Neuron (in vitro differentiated cells): ENCODE measurements at regions not wholly inside any gene's neighbourhood (a gene's known extent, or its start where the extent isn't known, plus 50 kb on each side); places are given as distances from the start of the nearest gene placed in this dataset.

ENCODE experiments used
- H2AFZ ChIP-seq: one replicate; pipeline ENCODE4 v1.6.1; 2013; ENCODE audit warnings: low read depth, mild to moderate bottlenecking, inconsistent platforms, low read length, moderate library complexity
- H3K27me3 ChIP-seq: one replicate; pipeline ENCODE4 v1.6.1; 2013; ENCODE audit warnings: low read length; ENCODE audit not compliant: insufficient read depth
- H3K36me3 ChIP-seq: one replicate; pipeline ENCODE4 v1.6.1; 2013; ENCODE audit warnings: low read length; ENCODE audit not compliant: insufficient read depth
- H3K4me1 ChIP-seq: one replicate; pipeline ENCODE4 v1.6.1; 2013; ENCODE audit warnings: low read length; ENCODE audit not compliant: insufficient read depth
- H3K4me3 ChIP-seq: 2 replicates; pipeline ENCODE4 v1.5.1; 2013; ENCODE audit warnings: mild to moderate bottlenecking, low read length, moderate library complexity
- H3K9me3 ChIP-seq: one replicate; pipeline ENCODE4 v1.6.1; 2013; ENCODE audit warnings: low read length

- Histone ChIP-seq H3K9me3 (no peaks in the 10 kb centered on the region), H2AFZ (no peak overlapping the region), H3K27me3 (no peaks in the 10 kb centered on the region), H3K4me3 (no peak overlapping the region), H3K36me3 (no peaks in the 10 kb centered on the region), H3K4me1 (no peaks in the 10 kb centered on the region)
Measured at GRCh38 chr12:92224685-92225331, 79.2 kb upstream of the BTG1 start.

- Histone ChIP-seq H2AFZ (no peak overlapping the region), H3K9me3 (no peaks in the 10 kb centered on the region), H3K4me1 (no peaks in the 10 kb centered on the region), H3K36me3 (no peaks in the 10 kb centered on the region), H3K27me3 (no peaks in the 10 kb centered on the region), H3K4me3 (no peak overlapping the region)
Measured at GRCh38 chr12:92223481-92223880, 77.8 kb upstream of the BTG1 start.

- no peaks in the 10 kb centered on the region for H3K4me1 ChIP-seq
- no peaks in the 10 kb centered on the region for H3K36me3 ChIP-seq
- H3K27me3 ChIP-seq, result no peaks in the 10 kb centered on the region
- H2AFZ ChIP-seq, result no peak overlapping the region
- no peaks in the 10 kb centered on the region for H3K9me3 ChIP-seq
- no peak overlapping the region for H3K4me3 ChIP-seq
Measured at GRCh38 chr12:92221656-92222315, 76.1 kb upstream of the BTG1 start.

GRCh38 chr12:92218394-92219077 lies 72.9 kb upstream of the BTG1 start:
- Histone ChIP-seq H3K27me3 (no peaks in the 10 kb centered on the region), H3K9me3 (no peaks in the 10 kb centered on the region), H3K4me3 (no peak overlapping the region), H2AFZ (no peak overlapping the region), H3K36me3 (no peaks in the 10 kb centered on the region), H3K4me1 (no peaks in the 10 kb centered on the region)

- Histone ChIP-seq H3K4me3 (no peak overlapping the region), H2AFZ (no peak overlapping the region), H3K9me3 (no peaks in the 10 kb centered on the region), H3K27me3 (no peaks in the 10 kb centered on the region), H3K4me1 (no peaks in the 10 kb centered on the region), H3K36me3 (no peaks in the 10 kb centered on the region)
Measured at GRCh38 chr12:92216092-92216491, 70.4 kb upstream of the BTG1 start.

GRCh38 chr12:92215358-92215757 lies 69.7 kb upstream of the BTG1 start:
- Histone ChIP-seq H2AFZ (no peak overlapping the region), H3K4me1 (no peaks in the 10 kb centered on the region), H3K36me3 (no peaks in the 10 kb centered on the region), H3K4me3 (no peak overlapping the region), H3K9me3 (no peaks in the 10 kb centered on the region), H3K27me3 (no peaks in the 10 kb centered on the region)

- Histone ChIP-seq H3K4me3 (no peak overlapping the region), H3K36me3 (no peaks in the 10 kb centered on the region), H2AFZ (no peak overlapping the region), H3K27me3 (no peaks in the 10 kb centered on the region), H3K9me3 (no peaks in the 10 kb centered on the region), H3K4me1 (no peaks in the 10 kb centered on the region)
Measured at GRCh38 chr12:92213166-92213565, 67.5 kb upstream of the BTG1 start.

GRCh38 chr12:92210071-92210470 lies 64.4 kb upstream of the BTG1 start:
- H3K36me3 ChIP-seq, result no peaks in the 10 kb centered on the region
- no peaks in the 10 kb centered on the region for H3K27me3 ChIP-seq
- H3K4me3 ChIP-seq, result no peak overlapping the region
- no peaks in the 10 kb centered on the region for H3K9me3 ChIP-seq
- H2AFZ ChIP-seq, result no peak overlapping the region
- no peaks in the 10 kb centered on the region for H3K4me1 ChIP-seq

- Histone ChIP-seq H3K27me3 (no peaks in the 10 kb centered on the region), H2AFZ (no peak overlapping the region), H3K36me3 (no peaks in the 10 kb centered on the region), H3K9me3 (no peaks in the 10 kb centered on the region), H3K4me3 (no peak overlapping the region), H3K4me1 (no peaks in the 10 kb centered on the region)
Measured at GRCh38 chr12:92208613-92209121, 63.0 kb upstream of the BTG1 start.

- Histone ChIP-seq H3K27me3 (no peaks in the 10 kb centered on the region), H3K9me3 (no peaks in the 10 kb centered on the region), H3K4me1 (no peaks in the 10 kb centered on the region), H2AFZ (no peak overlapping the region), H3K36me3 (no peaks in the 10 kb centered on the region), H3K4me3 (no peak overlapping the region)
Measured at GRCh38 chr12:92206596-92206995, 61.0 kb upstream of the BTG1 start.

- no peak overlapping the region for H3K4me3 ChIP-seq
Measured at GRCh38 chr12:92206011-92206410, 60.4 kb upstream of the BTG1 start.

GRCh38 chr12:92199819-92200576 lies 54.4 kb upstream of the BTG1 start:
- H2AFZ ChIP-seq, result no peak overlapping the region
- no peaks in the 10 kb centered on the region for H3K27me3 ChIP-seq
- no peaks in the 10 kb centered on the region for H3K36me3 ChIP-seq
- no peaks in the 10 kb centered on the region for H3K4me1 ChIP-seq
- H3K9me3 ChIP-seq, result no peaks in the 10 kb centered on the region
- H3K4me3 ChIP-seq, result no peak overlapping the region

More at GRCh38 chr12:92206011-92206410, 60.4 kb upstream of the BTG1 start:
- H3K9me3 ChIP-seq, result no peaks in the 10 kb centered on the region
- no peak overlapping the region for H2AFZ ChIP-seq
- H3K36me3 ChIP-seq, result no peaks in the 10 kb centered on the region
- no peaks in the 10 kb centered on the region for H3K27me3 ChIP-seq
- no peaks in the 10 kb centered on the region for H3K4me1 ChIP-seq

- H3K4me3 ChIP-seq, result no peak overlapping the region
- H3K9me3 ChIP-seq, result no peaks in the 10 kb centered on the region
- H2AFZ ChIP-seq, result no peak overlapping the region
- no peaks in the 10 kb centered on the region for H3K36me3 ChIP-seq
- no peaks in the 10 kb centered on the region for H3K27me3 ChIP-seq
- no peaks in the 10 kb centered on the region for H3K4me1 ChIP-seq
Measured at GRCh38 chr12:92197815-92198214, 52.2 kb upstream of the BTG1 start.
